ENCODE measurements at regions not wholly inside any gene's neighbourhood (a gene's known extent, or its start where the extent isn't known, plus 50 kb on each side); places are given as distances from the start of the nearest gene placed in this dataset.
A peak's percentile ranks its signal among the peaks of the same experiment; 100 is the strongest.

- TF ChIP-seq CTCF (IDR thresholded peaks at IDR 0.05) (no peak), POLR2A (IDR thresholded peaks at IDR 0.05) (peak in 1 of 2 donors; percentile 62)
These were observed 65.6 kb downstream of the NOL4 start for GRCh38 chr18:34158881-34159690.
